Lower lobe of right lung (tissue), 2 donors: ENCODE measurements at regions not wholly inside any gene's neighbourhood (a gene's known extent, or its start where the extent isn't known, plus 50 kb on each side); places are given as distances from the start of the nearest gene placed in this dataset.
"Not testable (repeated sequence)": the region's sequence is repeated elsewhere in the genome, so short reads cannot be mapped to it uniquely, and the experiment has no call there.

ENCODE experiments used
- ATAC-seq, 2 donors: fragments of 200-7000 bp; cut with Tn5 transposase; one replicate each; pipeline ENCODE4 v1.9.1; 2020 to 2022; ENCODE audit warnings: mild to moderate bottlenecking in 2 of 2, moderate library complexity in 2 of 2
- DNase-seq: peaks from one replicate; pipeline ENCODE4 v3.0.0-alpha.2; 2020
- H3K27ac ChIP-seq: fragments of 200-600 bp; one replicate; pipeline ENCODE4 v1.8.0; 2022
- H3K27me3 ChIP-seq: fragments of 200-600 bp; one replicate; pipeline ENCODE4 v1.8.0; 2022; ENCODE audit warnings: low read depth
- H3K36me3 ChIP-seq: fragments of 200-600 bp; one replicate; pipeline ENCODE4 v1.8.0; 2022; ENCODE audit warnings: mild to moderate bottlenecking
- H3K4me1 ChIP-seq: fragments of 200-600 bp; one replicate; pipeline ENCODE4 v1.8.0; 2022
- H3K4me3 ChIP-seq: fragments of 200-600 bp; one replicate; pipeline ENCODE4 v1.8.0; 2022; ENCODE audit warnings: mild to moderate bottlenecking
- H3K9me3 ChIP-seq: fragments of 200-600 bp; one replicate; pipeline ENCODE4 v1.8.0; 2022
- CTCF ChIP-seq: fragments of 200-600 bp; IDR thresholded peaks from one replicate; pipeline ENCODE4 v1.8.0; 2022; ENCODE audit warnings: antibody characterized with exemption, mild to moderate bottlenecking
- intact Hi-C: fragments of 100-400 bp; cut with DNase I; formaldehyde crosslinking; loops from one replicate; pipeline ENCODE4 v1.11.0; 2022
- donor health status: DM: no; HTN: yes; CAD: no; lungs with severe emphysema.

- Histone ChIP-seq H3K27me3 (peaks cover 3% of the 10 kb centered on the region), H3K27ac (no peak overlapping the region), H3K4me1 (no peaks in the 10 kb centered on the region), H3K9me3 (no peaks in the 10 kb centered on the region), H3K36me3 (no peaks in the 10 kb centered on the region), H3K4me3 (no peak overlapping the region)
- DNase-seq (no peak), ATAC-seq (no peak)
- no peak for TF ChIP-seq CTCF
- intact Hi-C loops = no loop called here
Observed at GRCh38 chr2:16238786-16239185, 298.4 kb downstream of the MYCN start.

- intact Hi-C loops = no loop called here
- no peak for TF ChIP-seq CTCF
Observed at GRCh38 chr2:16238001-16238761, 297.8 kb downstream of the MYCN start.

DNA sequence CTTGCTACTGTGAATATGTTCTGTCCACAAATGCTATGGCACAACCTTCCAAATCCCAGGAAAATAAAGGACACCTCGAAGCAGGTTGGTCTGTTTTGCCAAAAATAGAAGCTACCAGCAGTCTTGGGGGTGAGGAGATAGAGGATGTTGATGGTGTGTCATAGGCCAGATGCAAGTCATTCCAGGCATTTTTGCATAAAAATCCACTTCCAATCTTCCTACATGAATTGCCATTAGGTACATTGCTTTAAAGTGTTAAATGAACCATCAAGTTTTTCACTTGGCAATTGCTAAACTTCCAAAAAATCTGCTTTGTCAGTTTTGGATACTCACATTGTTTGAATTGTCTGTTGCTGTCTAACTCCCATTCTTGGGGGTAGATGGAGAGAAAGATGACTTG is 295.4 kb downstream of the MYCN start:
- Histone ChIP-seq H3K9me3 (no peaks in the 10 kb centered on the region), H3K4me1 (no peaks in the 10 kb centered on the region), H3K4me3 (no peak overlapping the region), H3K36me3 (no peaks in the 10 kb centered on the region), H3K27ac (no peak overlapping the region), H3K27me3 (peaks cover 3% of the 10 kb centered on the region)
- intact Hi-C loops = no loop called here
- TF ChIP-seq CTCF = no peak
- no peak for DNase-seq
- no peak for ATAC-seq

More at GRCh38 chr2:16238001-16238761, 297.8 kb downstream of the MYCN start:
- no peak for ATAC-seq
- no peaks in the 10 kb centered on the region for H3K9me3 ChIP-seq
- H3K36me3 ChIP-seq = no peaks in the 10 kb centered on the region
- H3K27ac ChIP-seq = no peak overlapping the region
- peaks cover 3% of the 10 kb centered on the region for H3K27me3 ChIP-seq
- DNase-seq = no peak
- H3K4me3 ChIP-seq = no peak overlapping the region
- H3K4me1 ChIP-seq = no peaks in the 10 kb centered on the region

DNA sequence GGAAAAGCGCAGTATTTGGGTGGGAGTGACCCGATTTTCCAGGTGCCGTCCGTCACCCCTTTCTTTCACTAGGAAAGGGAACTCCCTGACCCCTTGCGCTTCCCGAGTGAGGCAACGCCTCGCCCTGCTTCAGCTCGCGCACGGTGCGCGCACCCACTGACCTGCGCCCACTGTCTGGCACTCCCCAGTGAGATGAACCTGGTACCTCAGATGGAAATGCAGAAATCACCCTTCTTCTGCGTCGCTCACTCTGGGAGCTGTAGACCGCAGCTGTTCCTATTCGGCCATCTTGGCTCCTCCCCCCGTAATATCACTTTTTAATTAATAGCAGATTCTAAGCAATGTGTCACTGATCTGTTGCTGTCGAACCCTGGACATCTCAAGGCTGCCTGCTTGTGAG is 294.9 kb downstream of the MYCN start:
- ATAC-seq, H3K4me3 ChIP-seq, H3K27me3 ChIP-seq, H3K27ac ChIP-seq, H3K36me3 ChIP-seq, DNase-seq, intact Hi-C loops, H3K9me3 ChIP-seq, H3K4me1 ChIP-seq: not testable (repeated sequence)

DNA sequence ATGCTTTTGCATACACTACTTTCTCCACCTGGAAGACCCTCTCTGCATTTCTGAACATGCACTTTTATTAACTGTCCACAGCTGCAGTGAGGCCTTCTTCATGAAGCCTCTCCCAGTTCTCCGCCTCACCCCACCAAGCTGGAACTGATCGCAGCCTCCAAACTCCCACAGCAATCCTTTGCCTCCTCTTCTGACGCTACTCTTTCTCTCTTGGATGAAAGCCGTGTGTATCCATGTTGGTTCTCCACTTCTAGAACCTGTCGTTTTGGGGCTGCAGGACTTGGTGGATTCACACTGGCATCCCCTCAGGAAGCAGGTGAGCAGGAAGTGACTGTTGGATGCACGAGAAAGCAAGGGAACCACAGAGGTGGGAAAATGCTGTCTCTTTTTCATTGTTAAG is 288.6 kb downstream of the MYCN start:
- Histone ChIP-seq H3K27ac (no peak overlapping the region), H3K9me3 (no peaks in the 10 kb centered on the region), H3K36me3 (no peaks in the 10 kb centered on the region), H3K27me3 (no peaks in the 10 kb centered on the region), H3K4me3 (no peak overlapping the region), H3K4me1 (no peaks in the 10 kb centered on the region)
- ATAC-seq (no peak), DNase-seq (no peak)
- intact Hi-C loops = no loop called here
- TF ChIP-seq CTCF = no peak

GRCh38 chr2:16228471-16228870 is 288.1 kb downstream of the MYCN start:
- Histone ChIP-seq H3K27me3 (no peaks in the 10 kb centered on the region), H3K9me3 (no peaks in the 10 kb centered on the region), H3K4me1 (no peaks in the 10 kb centered on the region), H3K27ac (no peak overlapping the region), H3K4me3 (no peak overlapping the region), H3K36me3 (no peaks in the 10 kb centered on the region)
- DNase-seq (no peak), ATAC-seq (no peak)
- no peak for TF ChIP-seq CTCF
- intact Hi-C loops = no loop called here
